Panc1 (cell line): ENCODE measurements at regions not wholly inside any gene's neighbourhood (a gene's known extent, or its start where the extent isn't known, plus 50 kb on each side); places are given as distances from the start of the nearest gene placed in this dataset.

Source experiments
- ATAC-seq: fragments of 200-7000 bp; cut with Tn5 transposase; 2 replicates; pipeline ENCODE4 v1.9.1; 2020; ENCODE audit warnings: mild to moderate bottlenecking, moderate library complexity
- BruUV-seq: library from RNA; stranded (reverse); fragments of 400-500 nt; replicated peaks from 2 replicates; lab custom pipeline; 2021; lab: Mats Ljungman, UMichigan
- CTCF ChIA-PET: fragments of 300-600 bp; sonication (Branson Sonifier 250); formaldehyde crosslinking; loops from one replicate; lab custom pipeline; 2022; ENCODE audit warnings: antibody characterized with exemption; lab: Charles Lee
- POLR2A ChIA-PET: fragments of 300-600 bp; sonication (Branson Sonifier 250); formaldehyde crosslinking; loops from one replicate; lab custom pipeline; 2022; ENCODE audit warnings: antibody characterized with exemption; lab: Charles Lee
- DNase-seq: peaks from one replicate; pipeline ENCODE4 v3.0.0-alpha.2; 2010; ENCODE audit warnings: low read depth, low spot score
- H3K27ac ChIP-seq: 2 replicates; pipeline ENCODE4 v1.5.1; 2011; ENCODE audit warnings: mild to moderate bottlenecking, low read length, inconsistent platforms
- H3K27me3 ChIP-seq: fragments of 200-500 bp; sonication (Bioruptor generic); 2 replicates; pipeline ENCODE4 v1.6.0; 2014; ENCODE audit warnings: low read length, inconsistent platforms; ENCODE audit not compliant: control insufficient read depth, insufficient read depth
- H3K36me3 ChIP-seq: fragments of 200-500 bp; sonication (Bioruptor generic); 2 replicates; pipeline ENCODE4 v1.5.1; 2014; ENCODE audit warnings: inconsistent platforms, mild to moderate bottlenecking, low read length, moderate library complexity; ENCODE audit not compliant: control insufficient read depth, insufficient read depth
- H3K4me1 ChIP-seq: 2 replicates; pipeline ENCODE4 v1.5.1; 2011; ENCODE audit warnings: inconsistent platforms, mild to moderate bottlenecking, low read length, moderate library complexity; ENCODE audit not compliant: control insufficient read depth, insufficient read depth
- H3K4me3 ChIP-seq, 2 experiments: 2 replicates each; pipeline ENCODE4 v1.5.1; 2011 to 2012; ENCODE audit warnings: low read depth in 2 of 2, low read length in 2 of 2, mild to moderate bottlenecking in 2 of 2, inconsistent platforms in 1 of 2, moderate library complexity in 1 of 2
- H3K9me3 ChIP-seq: fragments of 200-500 bp; sonication (Bioruptor generic); 2 replicates; pipeline ENCODE4 v1.5.1; 2014; ENCODE audit warnings: low read depth, mild to moderate bottlenecking, inconsistent platforms, low read length, moderate library complexity; ENCODE audit not compliant: control insufficient read depth, insufficient read depth
- CTCF ChIP-seq: fragments of 450-650 bp; IDR thresholded peaks from 2 replicates; pipeline ENCODE4 v1.5.1; 2017; ENCODE audit warnings: mild to moderate bottlenecking
- POLR2AphosphoS5 ChIP-seq: IDR thresholded peaks from 2 replicates; pipeline ENCODE4 v1.6.1; 2012; ENCODE audit warnings: mild to moderate bottlenecking, low read depth, low read length, moderate library complexity
- REST ChIP-seq, 2 experiments: IDR thresholded peaks; 2 replicates each; pipeline ENCODE4 v1.6.1; 2011 to 2012; ENCODE audit warnings: low read depth in 2 of 2, control low read depth in 1 of 2, low read length in 1 of 2, mild to moderate bottlenecking in 1 of 2, moderate library complexity in 1 of 2; ENCODE audit not compliant: insufficient read depth in 1 of 2
- SIN3A ChIP-seq: IDR thresholded peaks from 2 replicates; pipeline ENCODE4 v1.6.1; 2012; ENCODE audit warnings: low read depth, mild to moderate bottlenecking, low read length, moderate library complexity, borderline replicate concordance; ENCODE audit not compliant: insufficient read depth
- TCF7L2 ChIP-seq: IDR thresholded peaks from 2 replicates; pipeline ENCODE4 v1.6.1; 2011; ENCODE audit warnings: mild to moderate bottlenecking, low read depth, low read length, inconsistent platforms
- in situ Hi-C: cut with HindIII; loops from 2 replicates; pipeline ENCODE4 v1.10.0; 2016; ENCODE audit warnings: low sequenced_read_pairs, low pct_unique_long_range_greater_than_20kb
- intact Hi-C: fragments of 100-400 bp; cut with micrococcal nuclease; formaldehyde crosslinking; loops from one replicate; pipeline ENCODE4 v1.10.0; 2022; ENCODE audit not compliant: unreplicated experiment

- ChIA-PET POLR2A (no interaction called here), CTCF (no interaction called here)
- TF ChIP-seq REST (IDR thresholded peaks at IDR 0.05; ENCODE audit: insufficient read depth in 1 of 2, low read depth in 2 of 2, low read length in 1 of 2) (no peak), SIN3A (no peak), TCF7L2 (no peak), POLR2AphosphoS5 (no peak), CTCF (no peak)
- ATAC-seq (no peak), DNase-seq (no peak)
- no peaks in the 10 kb centered on the region for H3K27me3 ChIP-seq
- no peak overlapping the region for H3K4me3 ChIP-seq
- no peak overlapping the region for H3K27ac ChIP-seq
- intact Hi-C loops = loop anchor here (10.0 kb wide), 2 partner anchors 239 to 1171 kb away; no protein-coding TSS in a partner anchor
- no peaks in the 10 kb centered on the region for H3K9me3 ChIP-seq
- in situ Hi-C loops = no loop called here
- no peaks in the 10 kb centered on the region for H3K36me3 ChIP-seq
- no peaks in the 10 kb centered on the region for H3K4me1 ChIP-seq
- BruUV-seq = no TSS peak
Measured at GRCh38 chr7:13524076-13524475, 465.4 kb downstream of the ETV1 start.

- intact Hi-C loops = loop anchor here (10.0 kb wide), 1 partner anchor 363 kb away; no protein-coding TSS in a partner anchor
- no peak for ATAC-seq
- CTCF ChIA-PET = no interaction called here
- POLR2A ChIA-PET = no interaction called here
- TF ChIP-seq POLR2AphosphoS5 (no peak), CTCF (no peak), TCF7L2 (no peak), SIN3A (no peak), REST (IDR thresholded peaks at IDR 0.05; ENCODE audit: insufficient read depth in 1 of 2, low read depth in 2 of 2, low read length in 1 of 2) (no peak)
- H3K4me3 ChIP-seq = no peak overlapping the region
- no peak overlapping the region for H3K27ac ChIP-seq
- in situ Hi-C loops = no loop called here
- H3K9me3 ChIP-seq = no peaks in the 10 kb centered on the region
- DNase-seq = no peak
- no peaks in the 10 kb centered on the region for H3K4me1 ChIP-seq
- BruUV-seq = no TSS peak
- no peaks in the 10 kb centered on the region for H3K36me3 ChIP-seq
- H3K27me3 ChIP-seq = no peaks in the 10 kb centered on the region
Measured at GRCh38 chr7:13532028-13532753, 457.3 kb downstream of the ETV1 start.
